Ovary (tissue), 3 donors: ENCODE measurements at regions not wholly inside any gene's neighbourhood (a gene's known extent, or its start where the extent isn't known, plus 50 kb on each side); places are given as distances from the start of the nearest gene placed in this dataset.

Source experiments
- CTCF ChIP-seq, 3 donors: fragments of 450-650 bp in 2 of 3; fragments of 200-600 bp in 1 of 3; IDR thresholded peaks; one replicate each; pipeline versions ENCODE4 v1.5.1 to v1.8.0; 2016 to 2022; ENCODE audit warnings: antibody characterized with exemption in 3 of 3, mild to moderate bottlenecking in 1 of 3
- EP300 ChIP-seq: sonication (generic); formaldehyde crosslinking; IDR thresholded peaks from one replicate; pipeline ENCODE4 v1.6.1; 2017; ENCODE audit warnings: antibody characterized with exemption
- POLR2A ChIP-seq: fragments of 450-650 bp; IDR thresholded peaks from one replicate; pipeline ENCODE4 v1.6.1; 2017; ENCODE audit warnings: antibody characterized with exemption, mild to moderate bottlenecking, moderate library complexity
- donor health status: DM: no; HTN: no; CAD: no.

GRCh38 chr9:82894961-82895821 is 167.8 kb downstream of the RASEF start:
- TF ChIP-seq CTCF (IDR thresholded peaks at IDR 0.05) (no peak), EP300 (no peak), POLR2A (no peak)
